ENCODE measurements at regions not wholly inside any gene's neighbourhood (a gene's known extent, or its start where the extent isn't known, plus 50 kb on each side); places are given as distances from the start of the nearest gene placed in this dataset.

GRCh38 chr2:2842466-2842865, 511.4 kb upstream of the MYT1L start:
- no peak for DNase-seq (ENCODE audit: low read depth)
- no peak for TF ChIP-seq CTCF (conservative IDR thresholded peaks at IDR 0.05; ENCODE audit: low read depth, low read length)
- no peak overlapping the region for H3K4me3 ChIP-seq (ENCODE audit: low read depth, low read length)

GRCh38 chr2:2840681-2841300, 509.7 kb upstream of the MYT1L start:
- H3K4me3 ChIP-seq (ENCODE audit: low read depth, low read length), result no peak overlapping the region
- TF ChIP-seq CTCF (conservative IDR thresholded peaks at IDR 0.05; ENCODE audit: low read depth, low read length), result no peak
- DNase-seq (ENCODE audit: low read depth), result no peak

GRCh38 chr2:2839782-2840531, 508.9 kb upstream of the MYT1L start:
- H3K4me3 ChIP-seq (ENCODE audit: low read depth, low read length), result no peak overlapping the region
- TF ChIP-seq CTCF (conservative IDR thresholded peaks at IDR 0.05; ENCODE audit: low read depth, low read length), result no peak
- no peak for DNase-seq (ENCODE audit: low read depth)

GRCh38 chr2:2839393-2839781, 508.3 kb upstream of the MYT1L start:
- no peak for DNase-seq (ENCODE audit: low read depth)
- TF ChIP-seq CTCF (conservative IDR thresholded peaks at IDR 0.05; ENCODE audit: low read depth, low read length), result no peak
- no peak overlapping the region for H3K4me3 ChIP-seq (ENCODE audit: low read depth, low read length)

- TF ChIP-seq CTCF (conservative IDR thresholded peaks at IDR 0.05; ENCODE audit: low read depth, low read length), result no peak
- no peak for DNase-seq (ENCODE audit: low read depth)
- no peak overlapping the region for H3K4me3 ChIP-seq (ENCODE audit: low read depth, low read length)
Observed at GRCh38 chr2:2838548-2838845, 507.4 kb upstream of the MYT1L start.

- DNase-seq (ENCODE audit: low read depth), result no peak
- H3K4me3 ChIP-seq (ENCODE audit: low read depth, low read length), result no peak overlapping the region
- no peak for TF ChIP-seq CTCF (conservative IDR thresholded peaks at IDR 0.05; ENCODE audit: low read depth, low read length)
Observed at GRCh38 chr2:2837746-2838547, 506.9 kb upstream of the MYT1L start.

Data from choroid plexus epithelial cell (primary cell).